ENCODE measurements at regions not wholly inside any gene's neighbourhood (a gene's known extent, or its start where the extent isn't known, plus 50 kb on each side); places are given as distances from the start of the nearest gene placed in this dataset.

- no peak for DNase-seq
- Histone ChIP-seq H3K4me1 (ENCODE audit: control insufficient read depth, insufficient read depth, low read depth, low read length) (no peaks in the 10 kb centered on the region), H3K36me3 (ENCODE audit: control insufficient read depth in 1 of 2, insufficient read depth in 2 of 2, low read depth in 1 of 2, low read length in 2 of 2) (no peaks in the 10 kb centered on the region), H3K27ac (ENCODE audit: low read length, poor library complexity, severe bottlenecking) (no peak overlapping the region), H3K4me3 (ENCODE audit: insufficient read depth in 1 of 2, low read depth in 1 of 2, low read length in 2 of 2) (no peak overlapping the region), H3K14ac (ENCODE audit: low read length in 2 of 2) (no peak overlapping the region), H2BK12ac (ENCODE audit: low read length in 2 of 2) (no peak overlapping the region), H2BK5ac (ENCODE audit: low read depth, low read length, poor library complexity, severe bottlenecking) (no peak overlapping the region), H3K4me2 (ENCODE audit: low read length, poor library complexity, severe bottlenecking) (no peak overlapping the region), H4K91ac (ENCODE audit: low read length) (no peak overlapping the region), H3K27me3 (ENCODE audit: control insufficient read depth in 1 of 2, insufficient read depth in 1 of 2, low read length in 2 of 2) (no peaks in the 10 kb centered on the region), H2BK15ac (ENCODE audit: low read depth, poor library complexity, severe bottlenecking) (no peak overlapping the region), H2AK5ac (ENCODE audit: low read length, severe bottlenecking) (no peak overlapping the region), H2AFZ (ENCODE audit: low read depth, low read length) (no peak overlapping the region), H3K79me1 (replicated peaks; ENCODE audit: low read length, poor library complexity, severe bottlenecking) (no peaks in the 10 kb centered on the region), H3K18ac (ENCODE audit: low read depth in 1 of 2, low read length in 2 of 2) (no peak overlapping the region), H4K8ac (ENCODE audit: low read length) (no peak overlapping the region), H3K9me3 (ENCODE audit: control insufficient read depth, low read length) (no peaks in the 10 kb centered on the region), H2BK120ac (ENCODE audit: low read depth, low read length) (no peak overlapping the region), H3K23ac (ENCODE audit: low read length in 2 of 2) (no peak overlapping the region), H3K4ac (ENCODE audit: low read depth in 1 of 2, low read length in 2 of 2) (no peak overlapping the region), H3K9ac (ENCODE audit: low read length) (no peak overlapping the region)
- WGBS: no CpG with 5 or more reads among the region's 3 CpGs
Measured at GRCh38 chr17:52737071-52737470, 578.6 kb upstream of the CA10 start.

GRCh38 chr17:52732841-52733240 lies 574.3 kb upstream of the CA10 start:
- no peak overlapping the region for H4K91ac ChIP-seq (ENCODE audit: low read length)
- H2BK15ac ChIP-seq (ENCODE audit: low read depth, poor library complexity, severe bottlenecking): no peak overlapping the region
- no peak overlapping the region for H3K4ac ChIP-seq (ENCODE audit: low read depth in 1 of 2, low read length in 2 of 2)
- H3K4me3 ChIP-seq (ENCODE audit: insufficient read depth in 1 of 2, low read depth in 1 of 2, low read length in 2 of 2): no peak overlapping the region
- no peak overlapping the region for H3K4me2 ChIP-seq (ENCODE audit: low read length, poor library complexity, severe bottlenecking)
- H2BK12ac ChIP-seq (ENCODE audit: low read length in 2 of 2): no peak overlapping the region
- no peak overlapping the region for H4K8ac ChIP-seq (ENCODE audit: low read length)
- H3K14ac ChIP-seq (ENCODE audit: low read length in 2 of 2): no peak overlapping the region
- H3K23ac ChIP-seq (ENCODE audit: low read length in 2 of 2): no peak overlapping the region
- no peak overlapping the region for H3K27ac ChIP-seq (ENCODE audit: low read length, poor library complexity, severe bottlenecking)
- H2BK5ac ChIP-seq (ENCODE audit: low read depth, low read length, poor library complexity, severe bottlenecking): no peak overlapping the region
- WGBS: 56% methylated on average over 1 of the region's 1 CpG
- H2AK5ac ChIP-seq (ENCODE audit: low read length, severe bottlenecking): no peak overlapping the region
- no peak for DNase-seq
- H2BK120ac ChIP-seq (ENCODE audit: low read depth, low read length): no peak overlapping the region
- H3K27me3 ChIP-seq (ENCODE audit: control insufficient read depth in 1 of 2, insufficient read depth in 1 of 2, low read length in 2 of 2): no peaks in the 10 kb centered on the region
- H3K36me3 ChIP-seq (ENCODE audit: control insufficient read depth in 1 of 2, insufficient read depth in 2 of 2, low read depth in 1 of 2, low read length in 2 of 2): no peaks in the 10 kb centered on the region
- H3K9ac ChIP-seq (ENCODE audit: low read length): no peak overlapping the region
- H3K4me1 ChIP-seq (ENCODE audit: control insufficient read depth, insufficient read depth, low read depth, low read length): no peaks in the 10 kb centered on the region
- no peak overlapping the region for H3K18ac ChIP-seq (ENCODE audit: low read depth in 1 of 2, low read length in 2 of 2)
- no peaks in the 10 kb centered on the region for H3K79me1 ChIP-seq (replicated peaks; ENCODE audit: low read length, poor library complexity, severe bottlenecking)
- H2AFZ ChIP-seq (ENCODE audit: low read depth, low read length): no peak overlapping the region
- no peaks in the 10 kb centered on the region for H3K9me3 ChIP-seq (ENCODE audit: control insufficient read depth, low read length)

DNA sequence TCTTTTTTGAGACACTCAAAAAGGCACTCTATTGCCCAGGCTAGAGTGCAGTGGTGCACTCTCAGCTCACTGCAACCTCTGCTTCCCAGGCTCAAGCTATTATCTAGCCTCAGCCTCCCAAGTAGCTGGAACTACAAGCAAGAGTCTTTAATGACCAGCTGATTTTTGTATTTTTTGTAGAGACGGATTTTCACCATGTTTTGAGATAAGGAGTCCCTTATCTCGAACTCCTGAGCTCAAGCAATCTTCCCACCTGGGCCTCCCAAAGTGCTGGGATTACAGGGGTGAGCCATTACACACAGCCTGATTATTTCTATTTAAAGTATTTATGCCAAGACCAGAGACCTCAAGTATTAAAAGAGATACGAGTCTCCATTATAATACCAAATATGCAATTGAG lies 566.1 kb upstream of the CA10 start:
- Histone ChIP-seq H2BK5ac (ENCODE audit: low read depth, low read length, poor library complexity, severe bottlenecking) (no peak overlapping the region), H2AK5ac (ENCODE audit: low read length, severe bottlenecking) (no peak overlapping the region), H3K27ac (ENCODE audit: low read length, poor library complexity, severe bottlenecking) (no peak overlapping the region), H2BK120ac (ENCODE audit: low read depth, low read length) (no peak overlapping the region), H3K14ac (ENCODE audit: low read length in 2 of 2) (no peak overlapping the region), H2BK12ac (ENCODE audit: low read length in 2 of 2) (no peak overlapping the region), H3K18ac (ENCODE audit: low read depth in 1 of 2, low read length in 2 of 2) (no peak overlapping the region), H4K8ac (ENCODE audit: low read length) (no peak overlapping the region), H4K91ac (ENCODE audit: low read length) (no peak overlapping the region), H3K27me3 (ENCODE audit: control insufficient read depth in 1 of 2, insufficient read depth in 1 of 2, low read length in 2 of 2) (no peaks in the 10 kb centered on the region), H3K4me1 (ENCODE audit: control insufficient read depth, insufficient read depth, low read depth, low read length) (no peaks in the 10 kb centered on the region), H3K79me1 (replicated peaks; ENCODE audit: low read length, poor library complexity, severe bottlenecking) (no peaks in the 10 kb centered on the region), H3K36me3 (ENCODE audit: control insufficient read depth in 1 of 2, insufficient read depth in 2 of 2, low read depth in 1 of 2, low read length in 2 of 2) (no peaks in the 10 kb centered on the region), H3K4me2 (ENCODE audit: low read length, poor library complexity, severe bottlenecking) (no peak overlapping the region), H2BK15ac (ENCODE audit: low read depth, poor library complexity, severe bottlenecking) (no peak overlapping the region), H3K4me3 (ENCODE audit: insufficient read depth in 1 of 2, low read depth in 1 of 2, low read length in 2 of 2) (no peak overlapping the region), H2AFZ (ENCODE audit: low read depth, low read length) (no peak overlapping the region), H3K9ac (ENCODE audit: low read length) (no peak overlapping the region), H3K4ac (ENCODE audit: low read depth in 1 of 2, low read length in 2 of 2) (no peak overlapping the region), H3K9me3 (ENCODE audit: control insufficient read depth, low read length) (no peaks in the 10 kb centered on the region), H3K23ac (ENCODE audit: low read length in 2 of 2) (no peak overlapping the region)
- 58% methylated on average over 2 of the region's 3 CpGs for WGBS
- DNase-seq: no peak

DNA sequence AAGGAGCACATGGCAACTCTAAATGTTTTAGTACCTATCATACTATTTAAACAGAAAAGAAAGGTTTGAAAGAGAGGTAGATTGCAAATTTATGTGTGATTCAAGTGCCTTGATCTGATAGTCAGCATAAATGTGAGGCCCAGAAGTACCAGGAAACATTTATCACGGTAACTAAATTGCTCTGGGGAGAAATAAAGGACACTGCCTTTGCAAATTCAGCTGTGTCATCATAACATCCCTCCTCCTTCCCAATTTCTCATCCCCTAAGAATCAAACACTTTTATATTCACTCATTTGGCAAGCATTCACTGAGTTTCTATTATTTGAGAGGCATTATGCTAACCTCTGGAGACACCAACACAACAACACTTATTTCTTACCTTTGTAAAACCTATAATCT lies 563.4 kb upstream of the CA10 start:
- Histone ChIP-seq H2AFZ (ENCODE audit: low read depth, low read length) (no peak overlapping the region), H3K27ac (ENCODE audit: low read length, poor library complexity, severe bottlenecking) (no peak overlapping the region), H3K18ac (ENCODE audit: low read depth in 1 of 2, low read length in 2 of 2) (no peak overlapping the region), H3K4me2 (ENCODE audit: low read length, poor library complexity, severe bottlenecking) (no peak overlapping the region), H3K79me1 (replicated peaks; ENCODE audit: low read length, poor library complexity, severe bottlenecking) (no peaks in the 10 kb centered on the region), H2BK5ac (ENCODE audit: low read depth, low read length, poor library complexity, severe bottlenecking) (no peak overlapping the region), H3K4ac (ENCODE audit: low read depth in 1 of 2, low read length in 2 of 2) (no peak overlapping the region), H3K4me1 (ENCODE audit: control insufficient read depth, insufficient read depth, low read depth, low read length) (no peaks in the 10 kb centered on the region), H4K91ac (ENCODE audit: low read length) (no peak overlapping the region), H4K8ac (ENCODE audit: low read length) (no peak overlapping the region), H2AK5ac (ENCODE audit: low read length, severe bottlenecking) (no peak overlapping the region), H3K9ac (ENCODE audit: low read length) (no peak overlapping the region), H3K4me3 (ENCODE audit: insufficient read depth in 1 of 2, low read depth in 1 of 2, low read length in 2 of 2) (no peak overlapping the region), H3K14ac (ENCODE audit: low read length in 2 of 2) (no peak overlapping the region), H2BK120ac (ENCODE audit: low read depth, low read length) (no peak overlapping the region), H3K23ac (ENCODE audit: low read length in 2 of 2) (no peak overlapping the region), H2BK15ac (ENCODE audit: low read depth, poor library complexity, severe bottlenecking) (no peak overlapping the region), H2BK12ac (ENCODE audit: low read length in 2 of 2) (no peak overlapping the region), H3K27me3 (ENCODE audit: control insufficient read depth in 1 of 2, insufficient read depth in 1 of 2, low read length in 2 of 2) (no peaks in the 10 kb centered on the region), H3K9me3 (ENCODE audit: control insufficient read depth, low read length) (no peaks in the 10 kb centered on the region), H3K36me3 (ENCODE audit: control insufficient read depth in 1 of 2, insufficient read depth in 2 of 2, low read depth in 1 of 2, low read length in 2 of 2) (no peaks in the 10 kb centered on the region)
- no peak for DNase-seq
- WGBS: 43% methylated on average over 1 of the region's 1 CpG

All from mesenchymal stem cell (in vitro differentiated cells and primary cell).